NCI-H226 (cell line): ENCODE measurements at regions not wholly inside any gene's neighbourhood (a gene's known extent, or its start where the extent isn't known, plus 50 kb on each side); places are given as distances from the start of the nearest gene placed in this dataset.

Experiments
- DNase-seq: peaks from one replicate; pipeline ENCODE4 v3.0.0-alpha.2; 2015

GRCh38 chr1:79113836-79114235, 107.3 kb upstream of the ADGRL4 start:
- no peak for DNase-seq

- no peak for DNase-seq
Observed at GRCh38 chr1:79110749-79111148, 104.2 kb upstream of the ADGRL4 start.

- no peak for DNase-seq
Observed at GRCh38 chr1:79109445-79109844, 102.9 kb upstream of the ADGRL4 start.

- DNase-seq: no peak
Observed at GRCh38 chr1:79105500-79105899, 99.0 kb upstream of the ADGRL4 start.

GRCh38 chr1:79104617-79105016, 98.1 kb upstream of the ADGRL4 start:
- no peak for DNase-seq

GRCh38 chr1:79100385-79100784, 93.9 kb upstream of the ADGRL4 start:
- DNase-seq: peak; percentile 77

- no peak for DNase-seq
Observed at GRCh38 chr1:79090985-79091384, 84.5 kb upstream of the ADGRL4 start.

- DNase-seq: no peak
Observed at GRCh38 chr1:79089946-79090345, 83.4 kb upstream of the ADGRL4 start.

GRCh38 chr1:79082233-79082632, 75.7 kb upstream of the ADGRL4 start:
- DNase-seq: no peak

GRCh38 chr1:79079770-79080169, 73.2 kb upstream of the ADGRL4 start:
- peak; percentile 80 for DNase-seq

- DNase-seq: peak; percentile 69
Observed at GRCh38 chr1:79074975-79075374, 68.4 kb upstream of the ADGRL4 start.

- DNase-seq: no peak
Observed at GRCh38 chr1:79069828-79070227, 63.3 kb upstream of the ADGRL4 start.

GRCh38 chr1:79059341-79059740, 52.8 kb upstream of the ADGRL4 start:
- DNase-seq: peak; percentile 54
